ENCODE measurements at regions not wholly inside any gene's neighbourhood (a gene's known extent, or its start where the extent isn't known, plus 50 kb on each side); places are given as distances from the start of the nearest gene placed in this dataset.

- no peak for DNase-seq
- TF ChIP-seq, protein P1, sequence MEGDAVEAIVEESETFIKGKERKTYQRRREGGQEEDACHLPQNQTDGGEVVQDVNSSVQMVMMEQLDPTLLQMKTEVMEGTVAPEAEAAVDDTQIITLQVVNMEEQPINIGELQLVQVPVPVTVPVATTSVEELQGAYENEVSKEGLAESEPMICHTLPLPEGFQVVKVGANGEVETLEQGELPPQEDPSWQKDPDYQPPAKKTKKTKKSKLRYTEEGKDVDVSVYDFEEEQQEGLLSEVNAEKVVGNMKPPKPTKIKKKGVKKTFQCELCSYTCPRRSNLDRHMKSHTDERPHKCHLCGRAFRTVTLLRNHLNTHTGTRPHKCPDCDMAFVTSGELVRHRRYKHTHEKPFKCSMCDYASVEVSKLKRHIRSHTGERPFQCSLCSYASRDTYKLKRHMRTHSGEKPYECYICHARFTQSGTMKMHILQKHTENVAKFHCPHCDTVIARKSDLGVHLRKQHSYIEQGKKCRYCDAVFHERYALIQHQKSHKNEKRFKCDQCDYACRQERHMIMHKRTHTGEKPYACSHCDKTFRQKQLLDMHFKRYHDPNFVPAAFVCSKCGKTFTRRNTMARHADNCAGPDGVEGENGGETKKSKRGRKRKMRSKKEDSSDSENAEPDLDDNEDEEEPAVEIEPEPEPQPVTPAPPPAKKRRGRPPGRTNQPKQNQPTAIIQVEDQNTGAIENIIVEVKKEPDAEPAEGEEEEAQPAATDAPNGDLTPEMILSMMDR (IDR thresholded peaks at IDR 0.05), result no peak
- intact Hi-C loops (cut with DNase I; ENCODE audit: low total_unique reads), result no loop called here
- H3K36me3 ChIP-seq, result no peaks in the 10 kb centered on the region
- H3K27ac ChIP-seq, result no peak overlapping the region
- H3K27me3 ChIP-seq, result no peaks in the 10 kb centered on the region
- H3K4me3 ChIP-seq, result no peak overlapping the region
- peaks cover 0 to 12% (median 5%) of the 10 kb centered on the region in 3 donors for H3K9me3 ChIP-seq
- H3K4me1 ChIP-seq, result no peaks in the 10 kb centered on the region
These were observed 100.1 kb upstream of the ARHGEF9 start for GRCh38 chrX:63884821-63885790.

GRCh38 chrX:63869506-63869905, 84.5 kb upstream of the ARHGEF9 start:
- no peaks in the 10 kb centered on the region for H3K27me3 ChIP-seq
- no peak overlapping the region for H3K27ac ChIP-seq
- peaks cover 0 to 7% (median 0%) of the 10 kb centered on the region in 3 donors for H3K9me3 ChIP-seq
- H3K36me3 ChIP-seq, result no peaks in the 10 kb centered on the region
- no peak for DNase-seq
- H3K4me3 ChIP-seq, result no peak overlapping the region
- no peaks in the 10 kb centered on the region for H3K4me1 ChIP-seq
- TF ChIP-seq, protein P1 (IDR thresholded peaks at IDR 0.05), result no peak
- intact Hi-C loops (cut with DNase I; ENCODE audit: low total_unique reads), result no loop called here

DNA sequence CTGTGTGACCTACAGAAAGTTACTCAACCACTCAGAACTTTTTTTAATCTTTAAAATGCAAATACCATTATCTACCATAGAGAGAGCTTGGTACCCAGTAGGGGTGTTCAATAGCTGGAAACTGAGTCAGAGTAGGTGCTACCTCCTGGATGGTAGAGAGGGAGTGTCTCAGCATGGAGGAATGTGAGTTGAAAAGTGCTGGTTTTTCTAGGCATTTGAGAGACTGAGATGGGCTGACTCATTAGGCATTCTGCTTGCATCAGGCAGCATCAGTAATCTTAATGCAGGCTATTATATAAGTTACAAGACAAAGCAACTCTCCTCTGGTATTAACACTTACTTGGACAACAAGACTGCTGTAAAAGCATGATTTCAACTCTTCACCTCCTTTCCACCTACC, 70.9 kb upstream of the ARHGEF9 start:
- TF ChIP-seq, protein P1 (IDR thresholded peaks at IDR 0.05), result no peak
- Histone ChIP-seq H3K4me1 (no peaks in the 10 kb centered on the region), H3K27me3 (no peaks in the 10 kb centered on the region), H3K4me3 (no peak overlapping the region), H3K36me3 (no peaks in the 10 kb centered on the region), H3K9me3 (no peaks in the 10 kb centered on the region), H3K27ac (no peak overlapping the region)
- intact Hi-C loops (cut with DNase I; ENCODE audit: low total_unique reads), result no loop called here
- DNase-seq, result no peak

DNA sequence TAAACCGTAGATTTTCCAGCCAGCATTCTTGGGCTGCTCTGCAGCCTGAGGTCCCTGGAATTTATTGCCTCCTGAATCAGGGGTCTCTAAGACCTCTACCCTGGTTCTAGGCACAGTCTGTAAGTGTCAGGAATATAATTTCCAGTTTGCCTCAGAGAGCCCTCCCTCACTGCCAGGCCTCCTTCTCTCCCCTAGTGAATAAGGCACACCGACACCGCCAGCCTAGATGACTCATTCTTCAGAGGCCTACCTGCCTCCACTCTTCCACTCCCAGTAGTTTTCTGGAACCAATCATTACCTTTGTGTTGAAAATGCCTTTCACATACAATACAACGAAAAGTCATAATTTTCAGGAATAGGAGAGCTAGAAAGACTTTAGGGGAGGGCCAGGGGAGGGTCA, 50.3 kb upstream of the ARHGEF9 start:
- no peaks in the 10 kb centered on the region for H3K27me3 ChIP-seq
- DNase-seq, result no peak
- H3K4me3 ChIP-seq, result no peak overlapping the region
- intact Hi-C loops (cut with DNase I; ENCODE audit: low total_unique reads), result no loop called here
- H3K9me3 ChIP-seq, result peaks cover 0 to 6% (median 0%) of the 10 kb centered on the region in 3 donors
- no peak overlapping the region for H3K27ac ChIP-seq
- H3K4me1 ChIP-seq, result no peaks in the 10 kb centered on the region
- H3K36me3 ChIP-seq, result no peaks in the 10 kb centered on the region
- TF ChIP-seq, protein P1 (IDR thresholded peaks at IDR 0.05), result no peak
